ENCODE measurements at regions not wholly inside any gene's neighbourhood (a gene's known extent, or its start where the extent isn't known, plus 50 kb on each side); places are given as distances from the start of the nearest gene placed in this dataset.

DNA sequence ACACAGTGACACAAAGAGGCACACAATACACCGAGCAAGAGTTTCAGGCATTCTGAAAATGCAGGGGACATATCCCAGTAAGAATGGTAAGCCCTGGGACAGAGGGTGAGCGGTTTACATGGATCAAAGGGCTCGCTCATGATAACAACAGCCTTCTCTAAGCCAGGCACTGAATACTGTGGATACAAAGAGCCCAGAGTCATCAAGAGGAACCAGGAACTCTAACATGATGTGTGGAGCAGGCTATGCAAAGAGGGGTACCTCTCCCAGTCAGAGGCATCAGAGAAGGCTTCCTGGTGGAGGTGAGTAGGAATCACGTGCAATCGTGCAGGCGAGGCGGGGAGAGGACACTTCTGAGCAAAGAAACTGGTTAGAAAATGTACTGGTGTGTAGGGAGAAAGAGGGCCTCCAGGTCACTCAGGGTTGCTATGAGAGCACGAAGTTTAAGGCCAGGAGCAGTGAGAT is 76.9 kb upstream of the EEA1 start (continued):
- no peak for TF ChIP-seq ELF1 (IDR thresholded peaks at IDR 0.05)
- no peak for TF ChIP-seq EZH2phosphoT487 (IDR thresholded peaks at IDR 0.05; ENCODE audit: borderline replicate concordance, low read depth)
- TF ChIP-seq, protein P1, sequence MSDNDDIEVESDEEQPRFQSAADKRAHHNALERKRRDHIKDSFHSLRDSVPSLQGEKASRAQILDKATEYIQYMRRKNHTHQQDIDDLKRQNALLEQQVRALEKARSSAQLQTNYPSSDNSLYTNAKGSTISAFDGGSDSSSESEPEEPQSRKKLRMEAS (IDR thresholded peaks at IDR 0.05; ENCODE audit: low read depth) = no peak
- no peak for TF ChIP-seq FOXJ3 (CRISPR knock-in tag; IDR thresholded peaks at IDR 0.05)
- TF ChIP-seq RFX5 (IDR thresholded peaks at IDR 0.05; ENCODE audit: low read length) = no peak
- no peak for TF ChIP-seq FOXM1 (IDR thresholded peaks at IDR 0.05; ENCODE audit: low read depth)

DNA sequence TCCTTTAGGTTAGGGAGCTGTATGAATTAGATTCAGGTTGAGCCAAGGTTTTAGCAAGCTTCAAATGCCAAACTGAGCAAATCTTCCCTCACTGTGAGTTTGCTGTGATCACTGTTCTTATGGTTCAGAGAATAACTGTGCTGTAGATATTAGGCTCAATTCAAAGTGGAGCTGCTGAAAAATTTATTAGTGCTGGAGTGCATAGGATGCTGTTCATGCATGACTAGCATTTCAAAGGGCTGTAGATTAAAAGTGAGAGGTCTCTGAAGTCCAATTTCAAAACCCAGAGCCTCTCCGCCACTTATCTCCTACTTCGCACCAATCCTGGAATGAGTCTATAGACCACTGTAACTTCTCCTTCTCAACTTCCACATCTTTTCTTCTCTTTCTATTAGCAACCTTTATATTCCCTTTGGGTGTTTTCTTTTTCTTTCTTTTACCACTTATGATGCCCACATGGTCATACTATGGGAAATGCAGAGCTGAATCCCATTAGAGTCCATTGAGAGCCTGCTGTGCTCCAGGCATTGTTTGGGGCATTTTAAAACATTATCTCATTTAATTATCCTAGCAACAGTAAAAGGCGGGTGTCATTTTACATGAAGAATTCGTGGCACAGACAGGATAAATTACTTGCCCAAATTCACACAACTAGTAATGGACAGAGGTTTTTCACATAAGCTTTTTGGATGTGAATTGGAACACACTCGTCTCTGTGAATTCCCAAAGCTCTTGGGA is 77.5 kb upstream of the EEA1 start:
- Histone ChIP-seq H3K27me3 (ENCODE audit: insufficient read depth) (no peaks in the 10 kb centered on the region), H3K4me3 (ENCODE audit: low read depth in 2 of 2, low read length in 1 of 2) (no peak overlapping the region), H3K9me3 (no peaks in the 10 kb centered on the region), H3K4me2 (no peak overlapping the region), H3F3A (replicated peaks; ENCODE audit: insufficient read depth) (no peaks in the 10 kb centered on the region), H3K27ac (ENCODE audit: low read depth in 2 of 2, low read length in 1 of 2) (no peak overlapping the region), H3K36me3 (replicated peaks in 1 of 2; ENCODE audit: control insufficient read depth in 1 of 2, insufficient read depth in 2 of 2, low read length in 1 of 2) (no peaks in the 10 kb centered on the region), H4K20me1 (ENCODE audit: insufficient read depth) (no peaks in the 10 kb centered on the region), H3K79me2 (ENCODE audit: insufficient read depth) (no peaks in the 10 kb centered on the region), H2AFZ (ENCODE audit: low read depth) (no peak overlapping the region), H3K9ac (no peak overlapping the region), H3K4me1 (ENCODE audit: control insufficient read depth in 1 of 2, insufficient read depth in 2 of 2, low read depth in 1 of 2, low read length in 1 of 2) (peaks cover 0 to 2% of the 10 kb centered on the region in 2 experiments; a peak in 2 of 4 replicates), H3K9me2 (no peaks in the 10 kb centered on the region)
- DNase-seq = no peak
- ChIA-PET POLR2A (no interaction called here), CTCF (interaction anchor here (4.2 to 4.9 kb wide), 2 partner anchors 19 to 390 kb away, joined by 16 to 22 read pairs; no protein-coding TSS in a partner anchor)
- WGBS (ENCODE audit: low lambda C conversion rate) = 90% methylated on average over 5 of the region's 5 CpGs
- TF ChIP-seq CHD2 (IDR thresholded peaks at IDR 0.05; ENCODE audit: low read length, partially characterized antibody) = no peak
- no peak for TF ChIP-seq RAD21 (IDR thresholded peaks at IDR 0.05; ENCODE audit: low read length)
- no peak for TF ChIP-seq RFX5 (IDR thresholded peaks at IDR 0.05; ENCODE audit: low read length)
- TF ChIP-seq, protein P2, sequence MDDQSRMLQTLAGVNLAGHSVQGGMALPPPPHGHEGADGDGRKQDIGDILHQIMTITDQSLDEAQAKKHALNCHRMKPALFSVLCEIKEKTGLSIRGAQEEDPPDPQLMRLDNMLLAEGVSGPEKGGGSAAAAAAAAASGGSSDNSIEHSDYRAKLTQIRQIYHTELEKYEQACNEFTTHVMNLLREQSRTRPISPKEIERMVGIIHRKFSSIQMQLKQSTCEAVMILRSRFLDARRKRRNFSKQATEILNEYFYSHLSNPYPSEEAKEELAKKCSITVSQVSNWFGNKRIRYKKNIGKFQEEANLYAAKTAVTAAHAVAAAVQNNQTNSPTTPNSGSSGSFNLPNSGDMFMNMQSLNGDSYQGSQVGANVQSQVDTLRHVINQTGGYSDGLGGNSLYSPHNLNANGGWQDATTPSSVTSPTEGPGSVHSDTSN (IDR thresholded peaks at IDR 0.05) = no peak
- TF ChIP-seq YY1 (IDR thresholded peaks at IDR 0.05; ENCODE audit: low read depth) = no peak
- no peak for TF ChIP-seq SMC3 (IDR thresholded peaks at IDR 0.05; ENCODE audit: low read depth, low read length)
- TF ChIP-seq, protein P1 (IDR thresholded peaks at IDR 0.05; ENCODE audit: low read depth) = no peak
- TF ChIP-seq FOXJ3 (CRISPR knock-in tag; IDR thresholded peaks at IDR 0.05) = no peak
- TF ChIP-seq, protein P3, sequence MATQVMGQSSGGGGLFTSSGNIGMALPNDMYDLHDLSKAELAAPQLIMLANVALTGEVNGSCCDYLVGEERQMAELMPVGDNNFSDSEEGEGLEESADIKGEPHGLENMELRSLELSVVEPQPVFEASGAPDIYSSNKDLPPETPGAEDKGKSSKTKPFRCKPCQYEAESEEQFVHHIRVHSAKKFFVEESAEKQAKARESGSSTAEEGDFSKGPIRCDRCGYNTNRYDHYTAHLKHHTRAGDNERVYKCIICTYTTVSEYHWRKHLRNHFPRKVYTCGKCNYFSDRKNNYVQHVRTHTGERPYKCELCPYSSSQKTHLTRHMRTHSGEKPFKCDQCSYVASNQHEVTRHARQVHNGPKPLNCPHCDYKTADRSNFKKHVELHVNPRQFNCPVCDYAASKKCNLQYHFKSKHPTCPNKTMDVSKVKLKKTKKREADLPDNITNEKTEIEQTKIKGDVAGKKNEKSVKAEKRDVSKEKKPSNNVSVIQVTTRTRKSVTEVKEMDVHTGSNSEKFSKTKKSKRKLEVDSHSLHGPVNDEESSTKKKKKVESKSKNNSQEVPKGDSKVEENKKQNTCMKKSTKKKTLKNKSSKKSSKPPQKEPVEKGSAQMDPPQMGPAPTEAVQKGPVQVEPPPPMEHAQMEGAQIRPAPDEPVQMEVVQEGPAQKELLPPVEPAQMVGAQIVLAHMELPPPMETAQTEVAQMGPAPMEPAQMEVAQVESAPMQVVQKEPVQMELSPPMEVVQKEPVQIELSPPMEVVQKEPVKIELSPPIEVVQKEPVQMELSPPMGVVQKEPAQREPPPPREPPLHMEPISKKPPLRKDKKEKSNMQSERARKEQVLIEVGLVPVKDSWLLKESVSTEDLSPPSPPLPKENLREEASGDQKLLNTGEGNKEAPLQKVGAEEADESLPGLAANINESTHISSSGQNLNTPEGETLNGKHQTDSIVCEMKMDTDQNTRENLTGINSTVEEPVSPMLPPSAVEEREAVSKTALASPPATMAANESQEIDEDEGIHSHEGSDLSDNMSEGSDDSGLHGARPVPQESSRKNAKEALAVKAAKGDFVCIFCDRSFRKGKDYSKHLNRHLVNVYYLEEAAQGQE (IDR thresholded peaks at IDR 0.05; ENCODE audit: low read depth, low read length) = no peak
- TF ChIP-seq EP300 (IDR thresholded peaks at IDR 0.05; ENCODE audit: borderline replicate concordance in 1 of 2, low read depth in 1 of 2, low read length in 1 of 2) = no peak
- no peak for TF ChIP-seq NRF1 (IDR thresholded peaks at IDR 0.05; ENCODE audit: low read depth, low read length)
- no peak for TF ChIP-seq RCOR1 (IDR thresholded peaks at IDR 0.05; ENCODE audit: low read length)
- TF ChIP-seq TAF1 (IDR thresholded peaks at IDR 0.05; ENCODE audit: borderline replicate concordance, low read depth, low read length) = no peak
- TF ChIP-seq, protein P4, sequence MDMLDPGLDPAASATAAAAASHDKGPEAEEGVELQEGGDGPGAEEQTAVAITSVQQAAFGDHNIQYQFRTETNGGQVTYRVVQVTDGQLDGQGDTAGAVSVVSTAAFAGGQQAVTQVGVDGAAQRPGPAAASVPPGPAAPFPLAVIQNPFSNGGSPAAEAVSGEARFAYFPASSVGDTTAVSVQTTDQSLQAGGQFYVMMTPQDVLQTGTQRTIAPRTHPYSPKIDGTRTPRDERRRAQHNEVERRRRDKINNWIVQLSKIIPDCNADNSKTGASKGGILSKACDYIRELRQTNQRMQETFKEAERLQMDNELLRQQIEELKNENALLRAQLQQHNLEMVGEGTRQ (IDR thresholded peaks at IDR 0.05; ENCODE audit: borderline replicate concordance, low read depth, low read length) = no peak

All from SK-N-SH (cell line).